Prostate gland (tissue), 2 donors: ENCODE measurements at regions not wholly inside any gene's neighbourhood (a gene's known extent, or its start where the extent isn't known, plus 50 kb on each side); places are given as distances from the start of the nearest gene placed in this dataset.

Source experiments
- POLR2A ChIP-seq: fragments of 450-650 bp; IDR thresholded peaks from one replicate; pipeline ENCODE4 v1.6.1; 2016; ENCODE audit warnings: antibody characterized with exemption, mild to moderate bottlenecking
- POLR2AphosphoS5 ChIP-seq: sonication (generic); formaldehyde crosslinking; IDR thresholded peaks from one replicate; pipeline ENCODE4 v1.6.1; 2017; ENCODE audit warnings: antibody characterized with exemption
- TF ChIP-seq, protein P1 (sequence below), 4 experiments: fragments of 200-600 bp in 2 of 4; fragments of 450-650 bp in 2 of 4; sonication (generic) in 2 of 4; IDR thresholded peaks; 1 replicate in 3 of 4; 2 replicates in 1 of 4; pipeline ENCODE4 v1.5.1; 2016 to 2019; ENCODE audit warnings: antibody characterized with exemption in 4 of 4, mild to moderate bottlenecking in 2 of 4, moderate library complexity in 2 of 4

DNA sequence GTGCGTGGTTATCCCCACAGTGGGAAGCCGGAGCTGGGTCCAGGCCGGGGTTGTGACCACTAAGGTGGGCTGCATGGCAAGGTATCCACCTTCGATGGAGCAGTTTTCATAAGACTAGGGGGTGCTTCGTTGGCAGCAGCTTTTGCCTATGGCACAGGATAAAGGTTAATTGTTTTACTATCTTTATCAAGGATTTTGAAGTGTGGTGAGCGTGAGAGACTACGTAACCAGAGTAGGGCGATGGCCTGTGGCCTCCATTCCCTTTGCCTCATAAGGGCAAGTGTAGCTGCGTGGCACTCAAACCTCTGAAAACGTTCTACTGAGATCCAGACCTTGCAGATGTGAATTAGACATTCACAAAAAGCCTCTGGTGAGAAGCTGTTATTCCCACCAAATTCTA, 206.6 kb downstream of the ACKR3 start:
- TF ChIP-seq POLR2AphosphoS5 = no peak
- TF ChIP-seq POLR2A = no peak
- TF ChIP-seq, protein P1, sequence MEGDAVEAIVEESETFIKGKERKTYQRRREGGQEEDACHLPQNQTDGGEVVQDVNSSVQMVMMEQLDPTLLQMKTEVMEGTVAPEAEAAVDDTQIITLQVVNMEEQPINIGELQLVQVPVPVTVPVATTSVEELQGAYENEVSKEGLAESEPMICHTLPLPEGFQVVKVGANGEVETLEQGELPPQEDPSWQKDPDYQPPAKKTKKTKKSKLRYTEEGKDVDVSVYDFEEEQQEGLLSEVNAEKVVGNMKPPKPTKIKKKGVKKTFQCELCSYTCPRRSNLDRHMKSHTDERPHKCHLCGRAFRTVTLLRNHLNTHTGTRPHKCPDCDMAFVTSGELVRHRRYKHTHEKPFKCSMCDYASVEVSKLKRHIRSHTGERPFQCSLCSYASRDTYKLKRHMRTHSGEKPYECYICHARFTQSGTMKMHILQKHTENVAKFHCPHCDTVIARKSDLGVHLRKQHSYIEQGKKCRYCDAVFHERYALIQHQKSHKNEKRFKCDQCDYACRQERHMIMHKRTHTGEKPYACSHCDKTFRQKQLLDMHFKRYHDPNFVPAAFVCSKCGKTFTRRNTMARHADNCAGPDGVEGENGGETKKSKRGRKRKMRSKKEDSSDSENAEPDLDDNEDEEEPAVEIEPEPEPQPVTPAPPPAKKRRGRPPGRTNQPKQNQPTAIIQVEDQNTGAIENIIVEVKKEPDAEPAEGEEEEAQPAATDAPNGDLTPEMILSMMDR (IDR thresholded peaks at IDR 0.05) = no peak
